HCT116 (cell line): ENCODE measurements at regions not wholly inside any gene's neighbourhood (a gene's known extent, or its start where the extent isn't known, plus 50 kb on each side); places are given as distances from the start of the nearest gene placed in this dataset.
A peak's percentile ranks its signal among the peaks of the same experiment; 100 is the strongest.

Experiments used
- ATAC-seq: fragments of 200-7000 bp; cut with Tn5 transposase; 2 replicates; pipeline ENCODE4 v1.9.1; 2020; ENCODE audit warnings: mild to moderate bottlenecking, moderate library complexity
- BruUV-seq: library from RNA; stranded (reverse); fragments of 400-500 nt; replicated peaks from 2 replicates; lab custom pipeline; 2021; lab: Mats Ljungman, UMichigan
- CTCF ChIA-PET: fragments of 300-600 bp; sonication (Branson Sonifier 250); formaldehyde crosslinking; loops from one replicate; lab custom pipeline; 2021; ENCODE audit warnings: antibody characterized with exemption; lab: Charles Lee
- POLR2A ChIA-PET: fragments of 300-600, 350-600 bp; sonication (Branson Sonifier 250); formaldehyde crosslinking; loops from one replicate; lab custom pipeline; 2021; ENCODE audit warnings: antibody characterized with exemption; lab: Charles Lee
- RAD21 ChIA-PET, 2 experiments: fragments of 300-600 bp; sonication (Branson Sonifier 250); formaldehyde crosslinking; loops; one replicate each; lab custom pipeline; 2023; ENCODE audit warnings: low total read pairs in 2 of 2; ENCODE audit not compliant: uncharacterized antibody in 2 of 2, unreplicated experiment in 2 of 2, low non-redundant PET in 1 of 2; lab: Charles Lee
- DNase-seq: peaks from one replicate; pipeline ENCODE4 v3.0.0-alpha.2; 2010; ENCODE audit warnings: low read depth, low spot score
- H2AFZ ChIP-seq: fragments of 200-600 bp; shearing (Covaris generic), sonication (generic); 2 replicates; pipeline ENCODE4 v1.6.1; 2017; ENCODE audit warnings: low read depth, mixed run types, mixed read lengths, antibody characterized with exemption, low read length; ENCODE audit not compliant: poor library complexity, severe bottlenecking
- H3K27ac ChIP-seq: 2 replicates; pipeline ENCODE4 v1.5.1; 2012; ENCODE audit warnings: low read depth, low read length
- H3K27me3 ChIP-seq: fragments of 200-600 bp; sonication (generic); 2 replicates; pipeline ENCODE4 v1.6.1; 2016; ENCODE audit warnings: mixed run types, low read length, mixed read lengths; ENCODE audit not compliant: insufficient read depth
- H3K36me3 ChIP-seq, 2 experiments: fragments of 200-500 bp in 1 of 2; fragments of 200-600 bp in 1 of 2; sonication (Bioruptor generic) in 1 of 2; sonication (generic) in 1 of 2; 2 replicates each; pipeline versions ENCODE4 v1.5.1 to v1.6.1; 2014 to 2016; ENCODE audit warnings: low read length in 2 of 2, inconsistent platforms in 1 of 2, mixed read lengths in 1 of 2, mixed run types in 1 of 2; ENCODE audit not compliant: insufficient read depth in 2 of 2, control insufficient read depth in 1 of 2
- H3K4me1 ChIP-seq, 2 experiments: fragments of 200-600 bp in 1 of 2; sonication (generic) in 1 of 2; 2 replicates each; pipeline versions ENCODE4 v1.5.1 to v1.6.1; 2012 to 2017; ENCODE audit warnings: low read length in 2 of 2, inconsistent platforms in 1 of 2, mild to moderate bottlenecking in 1 of 2, mixed read lengths in 1 of 2, mixed run types in 1 of 2, moderate library complexity in 1 of 2; ENCODE audit not compliant: insufficient read depth in 2 of 2, control insufficient read depth in 1 of 2
- H3K4me2 ChIP-seq: fragments of 200-600 bp; sonication (generic); 2 replicates; pipeline ENCODE4 v1.6.1; 2017; ENCODE audit warnings: mixed run types, low read length, mixed read lengths
- H3K4me3 ChIP-seq, 2 experiments: fragments of 200-600 bp in 1 of 2; sonication (generic) in 1 of 2; replicated peaks in 1 of 2; 2 replicates each; pipeline ENCODE4 v1.5.1; 2011 to 2016; ENCODE audit warnings: low read length in 2 of 2, control low read depth in 1 of 2, low read depth in 1 of 2, mild to moderate bottlenecking in 1 of 2, mixed read lengths in 1 of 2, mixed run types in 1 of 2
- H3K79me2 ChIP-seq: fragments of 200-600 bp; sonication (generic); 2 replicates; pipeline ENCODE4 v1.6.1; 2017; ENCODE audit warnings: mild to moderate bottlenecking, mixed run types, low read length, moderate library complexity, mixed read lengths; ENCODE audit not compliant: insufficient read depth
- H3K9ac ChIP-seq: fragments of 200-600 bp; sonication (generic); 2 replicates; pipeline ENCODE4 v1.6.1; 2016; ENCODE audit warnings: low read length, mixed read lengths
- H3K9me2 ChIP-seq: fragments of 200-600 bp; sonication (generic), shearing (Covaris generic); 2 replicates; pipeline ENCODE4 v1.6.1; 2017; ENCODE audit warnings: mixed run types, mild to moderate bottlenecking, moderate library complexity; ENCODE audit not compliant: insufficient read depth
- H3K9me3 ChIP-seq, 2 experiments: fragments of 200-500 bp in 1 of 2; fragments of 200-600 bp in 1 of 2; sonication (Bioruptor generic) in 1 of 2; sonication (generic) in 1 of 2; 2 replicates each; pipeline ENCODE4 v1.6.1; 2014 to 2017; ENCODE audit warnings: low read length in 2 of 2, mixed read lengths in 2 of 2, inconsistent platforms in 1 of 2, low read depth in 1 of 2, mild to moderate bottlenecking in 1 of 2, mixed run types in 1 of 2, moderate library complexity in 1 of 2; ENCODE audit not compliant: control insufficient read depth in 1 of 2, insufficient read depth in 1 of 2
- H4K20me1 ChIP-seq: fragments of 200-600 bp; sonication (generic), shearing (Covaris generic); 2 replicates; pipeline ENCODE4 v1.6.1; 2017; ENCODE audit warnings: mixed run types, mild to moderate bottlenecking, moderate library complexity; ENCODE audit not compliant: insufficient read depth
- CBX3 ChIP-seq: IDR thresholded peaks from 2 replicates; pipeline ENCODE4 v1.6.1; 2012; ENCODE audit warnings: low read depth
- CEBPB ChIP-seq: IDR thresholded peaks from 2 replicates; pipeline ENCODE4 v1.6.1; 2012; ENCODE audit warnings: low read depth
- EGR1 ChIP-seq: IDR thresholded peaks from 2 replicates; pipeline ENCODE4 v1.6.1; 2012; ENCODE audit warnings: low read depth
- ELF1 ChIP-seq: IDR thresholded peaks from 2 replicates; pipeline ENCODE4 v1.6.1; 2012; ENCODE audit warnings: low read depth, borderline replicate concordance
- EZH2 ChIP-seq: fragments of 200-600 bp; sonication (generic); IDR thresholded peaks from 2 replicates; pipeline ENCODE4 v1.6.1; 2017; ENCODE audit warnings: antibody characterized with exemption, mixed run types
- EZH2phosphoT487 ChIP-seq: fragments of 200-600 bp; IDR thresholded peaks from 2 replicates; pipeline ENCODE4 v1.6.1; 2018; ENCODE audit warnings: antibody characterized with exemption, borderline replicate concordance
- FOSL1 ChIP-seq: IDR thresholded peaks from 2 replicates; pipeline ENCODE4 v1.6.1; 2012; ENCODE audit warnings: low read depth
- JUND ChIP-seq: IDR thresholded peaks from 2 replicates; pipeline ENCODE4 v1.6.1; 2012
- POLR2A ChIP-seq: IDR thresholded peaks from 2 replicates; pipeline ENCODE4 v1.7.0; 2011; ENCODE audit warnings: borderline replicate concordance; ENCODE audit not compliant: insufficient read depth, insufficient read length; ENCODE audit errors: extremely low read depth
- RAD21 ChIP-seq: IDR thresholded peaks from 2 replicates; pipeline ENCODE4 v1.6.1; 2012; ENCODE audit warnings: low read depth, mild to moderate bottlenecking
- SP1 ChIP-seq: IDR thresholded peaks from 2 replicates; pipeline ENCODE4 v1.6.1; 2012; ENCODE audit warnings: low read depth
- TCF7L2 ChIP-seq: IDR thresholded peaks from 2 replicates; pipeline ENCODE4 v1.7.0; 2011; ENCODE audit warnings: borderline replicate concordance, inconsistent platforms; ENCODE audit not compliant: insufficient read depth, insufficient read length; ENCODE audit errors: extremely low read depth
- ZFX ChIP-seq: fragments of 450-650 bp; IDR thresholded peaks from 2 replicates; pipeline ENCODE4 v1.6.1; 2017
- ZNF274 ChIP-seq: fragments of 200-500 bp; sonication (Bioruptor generic); IDR thresholded peaks from 2 replicates; pipeline ENCODE4 v1.6.1; 2014; ENCODE audit warnings: mild to moderate bottlenecking, low read depth, low read length, inconsistent platforms
- intact Hi-C: fragments of 100-400 bp; cut with micrococcal nuclease; formaldehyde crosslinking; loops from 2 replicates; pipeline ENCODE4 v1.10.0; 2022
- TF ChIP-seq, protein P1 (sequence below), 3 experiments: fragments of 200-600 bp in 1 of 3; sonication (generic) in 1 of 3; IDR thresholded peaks in 2 of 3; conservative IDR thresholded peaks in 1 of 3; 2 replicates each; pipeline ENCODE4 v1.5.1; 2012 to 2017; ENCODE audit warnings: low read depth in 2 of 3, low read length in 2 of 3, antibody characterized with exemption in 1 of 3, borderline replicate concordance in 1 of 3, control low read depth in 1 of 3, mild to moderate bottlenecking in 1 of 3, mixed read lengths in 1 of 3, mixed run types in 1 of 3, moderate library complexity in 1 of 3; ENCODE audit not compliant: insufficient read depth in 1 of 3
- TF ChIP-seq, protein P2 (sequence below): IDR thresholded peaks from 2 replicates; pipeline ENCODE4 v1.6.1; 2012; ENCODE audit warnings: low read depth

DNA sequence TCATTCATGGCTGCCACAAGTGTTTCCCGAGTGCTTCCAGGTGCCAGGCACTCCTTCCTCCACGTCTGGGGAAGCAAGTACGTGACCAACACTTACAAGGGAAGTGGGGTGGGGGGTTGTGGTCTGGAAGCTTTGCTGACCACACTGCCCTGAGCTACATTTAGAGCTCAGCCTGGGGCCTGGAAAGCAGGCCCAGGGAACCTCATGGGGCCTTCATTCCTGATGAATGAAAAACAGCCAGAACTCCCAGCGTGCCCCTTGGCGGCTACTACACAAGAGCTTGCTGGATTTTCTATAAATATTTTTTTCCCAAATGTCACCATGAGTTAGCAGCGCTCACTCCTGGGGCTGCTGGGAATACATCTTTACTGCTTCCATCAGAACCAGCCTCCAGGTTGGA is 73.3 kb downstream of the ABCC12 start:
- no peak overlapping the region for H3K4me3 ChIP-seq
- no peak for TF ChIP-seq EZH2phosphoT487
- TF ChIP-seq JUND = no peak
- no peak for TF ChIP-seq EZH2
- TF ChIP-seq ZFX = no peak
- no peak for TF ChIP-seq CEBPB
- no peak for TF ChIP-seq CBX3
- TF ChIP-seq POLR2A = no peak
- TF ChIP-seq TCF7L2 = no peak
- no peak for TF ChIP-seq ZNF274
- TF ChIP-seq, all 23 proteins: peak for 0
- H3K9me3 ChIP-seq = no peaks in the 10 kb centered on the region
- POLR2A ChIA-PET = no interaction called here
- RAD21 ChIA-PET = no interaction called here
- CTCF ChIA-PET = no interaction called here
- H3K9me2 ChIP-seq = no peaks in the 10 kb centered on the region
- ATAC-seq (no peak), DNase-seq (no peak)
- no peak overlapping the region for H3K4me2 ChIP-seq
- intact Hi-C loops = no loop called here
- no peaks in the 10 kb centered on the region for H3K79me2 ChIP-seq
- H3K36me3 ChIP-seq = no peaks in the 10 kb centered on the region
- no peak overlapping the region for H3K27ac ChIP-seq
- no peaks in the 10 kb centered on the region for H4K20me1 ChIP-seq
- peaks cover 19% of the 10 kb centered on the region; the same call in 1 of the 2 replicates for H3K27me3 ChIP-seq
- H3K4me1 ChIP-seq = peaks cover 0 to 10% of the 10 kb centered on the region in 2 experiments; a peak in 2 of 4 replicates
- BruUV-seq = no TSS peak
- H2AFZ ChIP-seq = no peak overlapping the region
- no peak overlapping the region for H3K9ac ChIP-seq

DNA sequence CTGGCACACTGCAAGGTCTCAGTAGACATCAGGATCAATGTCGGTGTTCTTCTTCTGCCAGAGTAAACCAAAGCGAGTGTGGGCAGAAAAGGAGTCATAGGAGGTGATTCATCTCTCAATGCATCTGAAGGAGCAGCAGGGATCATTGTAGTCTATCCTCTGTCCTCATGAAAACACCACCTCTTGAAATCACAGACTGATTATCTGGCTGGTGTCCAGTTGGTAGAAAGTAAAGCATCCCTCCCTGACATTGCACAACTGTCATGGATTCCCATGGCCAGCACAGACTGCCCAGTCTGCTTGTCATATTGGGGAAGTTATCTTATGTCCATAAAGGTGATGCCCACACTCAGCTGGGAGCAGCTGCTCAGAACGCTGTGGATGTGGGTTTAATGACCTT is 74.1 kb downstream of the ABCC12 start:
- Histone ChIP-seq H3K79me2 (no peaks in the 10 kb centered on the region), H3K27me3 (peaks cover 19% of the 10 kb centered on the region; the same call in 1 of the 2 replicates), H3K9me2 (no peaks in the 10 kb centered on the region), H3K27ac (no peak overlapping the region), H3K4me3 (no peak overlapping the region), H4K20me1 (no peaks in the 10 kb centered on the region), H3K4me1 (peaks cover 0 to 10% of the 10 kb centered on the region in 2 experiments; a peak in 2 of 4 replicates), H2AFZ (no peak overlapping the region), H3K9ac (no peak overlapping the region), H3K9me3 (no peaks in the 10 kb centered on the region), H3K4me2 (peak overlapping the region; percentile 17; the same call in 1 of the 2 replicates), H3K36me3 (no peaks in the 10 kb centered on the region)
- BruUV-seq = no TSS peak
- ChIA-PET POLR2A (no interaction called here), CTCF (no interaction called here), RAD21 (no interaction called here)
- no peak for DNase-seq
- intact Hi-C loops = no loop called here
- peak; percentile 34; the same call in 1 of the 2 replicates for ATAC-seq
- TF ChIP-seq RAD21 = no peak
- TF ChIP-seq FOSL1 = no peak
- TF ChIP-seq EZH2phosphoT487 = no peak
- no peak for TF ChIP-seq SP1
- TF ChIP-seq, protein P1, sequence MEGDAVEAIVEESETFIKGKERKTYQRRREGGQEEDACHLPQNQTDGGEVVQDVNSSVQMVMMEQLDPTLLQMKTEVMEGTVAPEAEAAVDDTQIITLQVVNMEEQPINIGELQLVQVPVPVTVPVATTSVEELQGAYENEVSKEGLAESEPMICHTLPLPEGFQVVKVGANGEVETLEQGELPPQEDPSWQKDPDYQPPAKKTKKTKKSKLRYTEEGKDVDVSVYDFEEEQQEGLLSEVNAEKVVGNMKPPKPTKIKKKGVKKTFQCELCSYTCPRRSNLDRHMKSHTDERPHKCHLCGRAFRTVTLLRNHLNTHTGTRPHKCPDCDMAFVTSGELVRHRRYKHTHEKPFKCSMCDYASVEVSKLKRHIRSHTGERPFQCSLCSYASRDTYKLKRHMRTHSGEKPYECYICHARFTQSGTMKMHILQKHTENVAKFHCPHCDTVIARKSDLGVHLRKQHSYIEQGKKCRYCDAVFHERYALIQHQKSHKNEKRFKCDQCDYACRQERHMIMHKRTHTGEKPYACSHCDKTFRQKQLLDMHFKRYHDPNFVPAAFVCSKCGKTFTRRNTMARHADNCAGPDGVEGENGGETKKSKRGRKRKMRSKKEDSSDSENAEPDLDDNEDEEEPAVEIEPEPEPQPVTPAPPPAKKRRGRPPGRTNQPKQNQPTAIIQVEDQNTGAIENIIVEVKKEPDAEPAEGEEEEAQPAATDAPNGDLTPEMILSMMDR (IDR thresholded peaks at IDR 0.05 in 2 of 3, conservative IDR thresholded peaks at IDR 0.05 in 1 of 3; ENCODE audit: borderline replicate concordance in 1 of 3, insufficient read depth in 1 of 3, low read depth in 2 of 3, low read length in 2 of 3) = no peak
- no peak for TF ChIP-seq ZFX
- no peak for TF ChIP-seq EZH2
- TF ChIP-seq JUND = no peak
- no peak for TF ChIP-seq ZNF274
- TF ChIP-seq ELF1 = no peak
- no peak for TF ChIP-seq TCF7L2
- no peak for TF ChIP-seq EGR1
- TF ChIP-seq, protein P2, sequence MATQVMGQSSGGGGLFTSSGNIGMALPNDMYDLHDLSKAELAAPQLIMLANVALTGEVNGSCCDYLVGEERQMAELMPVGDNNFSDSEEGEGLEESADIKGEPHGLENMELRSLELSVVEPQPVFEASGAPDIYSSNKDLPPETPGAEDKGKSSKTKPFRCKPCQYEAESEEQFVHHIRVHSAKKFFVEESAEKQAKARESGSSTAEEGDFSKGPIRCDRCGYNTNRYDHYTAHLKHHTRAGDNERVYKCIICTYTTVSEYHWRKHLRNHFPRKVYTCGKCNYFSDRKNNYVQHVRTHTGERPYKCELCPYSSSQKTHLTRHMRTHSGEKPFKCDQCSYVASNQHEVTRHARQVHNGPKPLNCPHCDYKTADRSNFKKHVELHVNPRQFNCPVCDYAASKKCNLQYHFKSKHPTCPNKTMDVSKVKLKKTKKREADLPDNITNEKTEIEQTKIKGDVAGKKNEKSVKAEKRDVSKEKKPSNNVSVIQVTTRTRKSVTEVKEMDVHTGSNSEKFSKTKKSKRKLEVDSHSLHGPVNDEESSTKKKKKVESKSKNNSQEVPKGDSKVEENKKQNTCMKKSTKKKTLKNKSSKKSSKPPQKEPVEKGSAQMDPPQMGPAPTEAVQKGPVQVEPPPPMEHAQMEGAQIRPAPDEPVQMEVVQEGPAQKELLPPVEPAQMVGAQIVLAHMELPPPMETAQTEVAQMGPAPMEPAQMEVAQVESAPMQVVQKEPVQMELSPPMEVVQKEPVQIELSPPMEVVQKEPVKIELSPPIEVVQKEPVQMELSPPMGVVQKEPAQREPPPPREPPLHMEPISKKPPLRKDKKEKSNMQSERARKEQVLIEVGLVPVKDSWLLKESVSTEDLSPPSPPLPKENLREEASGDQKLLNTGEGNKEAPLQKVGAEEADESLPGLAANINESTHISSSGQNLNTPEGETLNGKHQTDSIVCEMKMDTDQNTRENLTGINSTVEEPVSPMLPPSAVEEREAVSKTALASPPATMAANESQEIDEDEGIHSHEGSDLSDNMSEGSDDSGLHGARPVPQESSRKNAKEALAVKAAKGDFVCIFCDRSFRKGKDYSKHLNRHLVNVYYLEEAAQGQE = no peak
- no peak for TF ChIP-seq POLR2A
- TF ChIP-seq CBX3 = no peak
